Astrocyte (in vitro differentiated cells and primary cell): ENCODE measurements at regions not wholly inside any gene's neighbourhood (a gene's known extent, or its start where the extent isn't known, plus 50 kb on each side); places are given as distances from the start of the nearest gene placed in this dataset.

ENCODE experiments used
- DNase-seq: peaks from one replicate; pipeline ENCODE4 v3.0.0-alpha.2; 2010; ENCODE audit warnings: low read depth
- FAIRE-seq: peaks from 2 replicates; lab custom pipeline; 2011; peaks lifted over from hg19 to GRCh38; lab: Jason Lieb, UNC
- H2AFZ ChIP-seq: 2 replicates; pipeline ENCODE4 v1.6.0; 2012; ENCODE audit warnings: low read depth, low read length, inconsistent platforms
- H3K27ac ChIP-seq: 2 replicates; pipeline ENCODE4 v1.5.1; 2011; ENCODE audit warnings: low read depth, low read length, inconsistent platforms
- H3K27me3 ChIP-seq: 2 replicates; pipeline ENCODE4 v1.6.0; 2011; ENCODE audit warnings: low read length, inconsistent platforms; ENCODE audit not compliant: insufficient read depth
- H3K36me3 ChIP-seq: 2 replicates; pipeline ENCODE4 v1.5.1; 2011; ENCODE audit warnings: low read length, inconsistent platforms; ENCODE audit not compliant: insufficient read depth
- H3K4me1 ChIP-seq: 2 replicates; pipeline ENCODE4 v1.5.1; 2011; ENCODE audit warnings: low read length, inconsistent platforms; ENCODE audit not compliant: insufficient read depth
- H3K4me2 ChIP-seq: 2 replicates; pipeline ENCODE4 v1.6.0; 2012; ENCODE audit warnings: low read length, inconsistent platforms
- H3K4me3 ChIP-seq: 2 replicates; pipeline ENCODE4 v1.5.1; 2011; ENCODE audit warnings: low read depth, mild to moderate bottlenecking, low read length, inconsistent platforms; ENCODE audit not compliant: insufficient read depth
- H3K79me2 ChIP-seq: 2 replicates; pipeline ENCODE4 v1.6.0; 2012; ENCODE audit warnings: mild to moderate bottlenecking, low read length, inconsistent platforms; ENCODE audit not compliant: insufficient read depth
- H3K9ac ChIP-seq: 2 replicates; pipeline ENCODE4 v1.6.0; 2012; ENCODE audit warnings: mild to moderate bottlenecking, low read length, inconsistent platforms
- H3K9me3 ChIP-seq: 2 replicates; pipeline ENCODE4 v1.5.1; 2012; ENCODE audit warnings: low read depth, mild to moderate bottlenecking, low read length, inconsistent platforms; ENCODE audit not compliant: insufficient read depth
- H4K20me1 ChIP-seq: 2 replicates; pipeline ENCODE4 v1.6.0; 2012; ENCODE audit warnings: low read length, inconsistent platforms; ENCODE audit not compliant: insufficient read depth
- H3K27ac Mint-ChIP-seq: one replicate; pipeline ENCODE4 v1.8.0; 2021; ENCODE audit warnings: mild to moderate bottlenecking, mixed read lengths; ENCODE audit not compliant: unreplicated experiment
- H3K27me3 Mint-ChIP-seq: one replicate; pipeline ENCODE4 v1.8.0; 2021; ENCODE audit warnings: low read depth, mixed read lengths; ENCODE audit not compliant: unreplicated experiment
- H3K36me3 Mint-ChIP-seq: one replicate; pipeline ENCODE4 v1.8.0; 2021; ENCODE audit warnings: low read depth, mixed read lengths; ENCODE audit not compliant: unreplicated experiment
- H3K4me1 Mint-ChIP-seq: one replicate; pipeline ENCODE4 v1.8.0; 2021; ENCODE audit warnings: low read depth, mixed read lengths; ENCODE audit not compliant: unreplicated experiment
- H3K4me3 Mint-ChIP-seq: one replicate; pipeline ENCODE4 v1.8.0; 2021; ENCODE audit warnings: mild to moderate bottlenecking, moderate library complexity, mixed read lengths; ENCODE audit not compliant: unreplicated experiment
- H3K9me3 Mint-ChIP-seq: one replicate; pipeline ENCODE4 v1.8.0; 2021; ENCODE audit warnings: mild to moderate bottlenecking, mixed read lengths; ENCODE audit not compliant: unreplicated experiment
- CTCF ChIP-seq: IDR thresholded peaks from 2 replicates; pipeline ENCODE4 v1.5.1; 2011; ENCODE audit warnings: low read depth, mild to moderate bottlenecking, inconsistent platforms, low read length, moderate library complexity; ENCODE audit not compliant: insufficient read depth
- EZH2 ChIP-seq: IDR thresholded peaks from 2 replicates; pipeline ENCODE4 v1.6.1; 2012; ENCODE audit warnings: mild to moderate bottlenecking, low read length, inconsistent platforms; ENCODE audit not compliant: insufficient read depth

DNA sequence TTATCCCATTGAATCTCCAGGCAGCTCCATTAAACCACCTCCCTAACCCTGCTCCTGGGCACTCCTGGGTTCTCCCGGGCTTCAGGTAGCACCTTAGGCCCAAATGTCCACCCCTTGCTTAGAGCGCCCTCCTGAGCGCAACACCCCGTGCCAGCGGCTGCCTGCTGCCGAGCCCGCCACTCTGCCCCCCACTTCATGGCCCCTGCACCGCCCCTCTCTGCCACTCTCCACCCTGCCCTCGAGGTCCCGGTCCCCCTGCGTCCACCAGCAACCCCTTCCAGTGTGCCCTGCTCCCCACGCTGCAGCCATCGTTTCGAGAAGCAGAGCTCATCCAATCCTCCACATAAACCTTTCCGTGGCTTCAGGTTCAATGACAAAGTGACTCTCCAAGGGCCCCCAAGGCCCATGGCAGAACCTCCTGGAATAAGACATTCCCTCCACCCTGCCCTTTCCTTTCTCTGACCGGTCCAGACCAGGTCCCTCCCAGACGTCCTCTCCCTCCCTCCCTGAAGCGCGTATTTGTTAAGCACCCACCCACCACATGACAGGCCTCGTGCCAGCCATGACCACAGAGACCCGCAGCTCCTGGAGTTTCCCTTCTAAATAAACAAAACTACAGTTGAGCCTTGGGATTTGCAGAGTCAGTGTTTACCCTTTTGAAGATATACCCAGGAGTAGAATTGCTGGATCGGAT, 66.6 kb downstream of the ARHGEF18 start:
- Histone ChIP-seq H3K9me3 (no peaks in the 10 kb centered on the region), H3K4me3 (no peak overlapping the region), H3K79me2 (peaks cover 74% of the 10 kb centered on the region), H3K27ac (no peak overlapping the region), H3K36me3 (no peaks in the 10 kb centered on the region), H2AFZ (no peak overlapping the region), H3K4me2 (peak overlapping the region; percentile 44), H3K9ac (no peak overlapping the region), H4K20me1 (peaks cover 66% of the 10 kb centered on the region), H3K27me3 (no peaks in the 10 kb centered on the region), H3K4me1 (peaks cover 8% of the 10 kb centered on the region)
- H3K36me3 Mint-ChIP-seq: peaks cover 13% of the 10 kb centered on the region
- peaks cover 15% of the 10 kb centered on the region for H3K4me1 Mint-ChIP-seq
- no peaks in the 10 kb centered on the region for H3K27me3 Mint-ChIP-seq
- peak overlapping the region; percentile 30 for H3K27ac Mint-ChIP-seq
- FAIRE-seq (no peak), DNase-seq (peak; percentile 81)
- H3K4me3 Mint-ChIP-seq: no peak overlapping the region
- H3K9me3 Mint-ChIP-seq: peaks cover 2% of the 10 kb centered on the region
- TF ChIP-seq CTCF (no peak), EZH2 (no peak)

DNA sequence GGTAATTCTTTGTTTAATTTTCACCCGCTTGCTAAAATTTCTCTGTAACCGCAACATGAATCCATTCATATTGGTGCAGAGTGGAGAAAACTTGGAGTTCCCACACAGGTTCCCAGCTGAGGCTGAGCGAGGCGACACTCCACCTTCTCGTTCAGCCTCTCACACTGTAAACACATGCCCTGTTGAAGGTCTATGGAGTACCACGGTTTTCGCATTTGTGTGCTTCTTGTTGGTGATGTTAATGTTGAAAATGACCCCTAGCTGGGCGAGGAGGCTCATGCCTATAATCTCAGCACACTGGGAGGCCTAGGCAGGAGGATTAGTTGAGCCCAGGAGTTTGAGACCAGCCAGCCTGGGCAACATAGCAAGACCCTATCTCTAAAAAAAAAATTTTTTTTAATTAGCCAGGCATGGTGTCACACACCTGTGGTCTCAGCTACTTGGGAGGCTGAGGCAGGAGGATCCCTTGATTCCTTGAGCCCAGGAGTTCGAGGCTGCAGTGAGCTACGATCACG, 67.2 kb downstream of the ARHGEF18 start:
- DNase-seq (no peak), FAIRE-seq (no peak)
- Mint-ChIP-seq H3K9me3 (peaks cover 2% of the 10 kb centered on the region), H3K27ac (no peak overlapping the region), H3K4me1 (peaks cover 15% of the 10 kb centered on the region), H3K36me3 (peaks cover 11% of the 10 kb centered on the region), H3K27me3 (no peaks in the 10 kb centered on the region), H3K4me3 (no peak overlapping the region)
- Histone ChIP-seq H4K20me1 (peaks cover 72% of the 10 kb centered on the region), H3K9me3 (no peaks in the 10 kb centered on the region), H3K9ac (no peak overlapping the region), H3K27me3 (no peaks in the 10 kb centered on the region), H2AFZ (no peak overlapping the region), H3K4me2 (peak overlapping the region; percentile 44), H3K79me2 (peaks cover 75% of the 10 kb centered on the region), H3K4me1 (peaks cover 8% of the 10 kb centered on the region), H3K27ac (no peak overlapping the region), H3K4me3 (no peak overlapping the region), H3K36me3 (no peaks in the 10 kb centered on the region)
- TF ChIP-seq EZH2: no peak
- TF ChIP-seq CTCF: no peak
